HAP-1 (cell line): ENCODE measurements at regions not wholly inside any gene's neighbourhood (a gene's known extent, or its start where the extent isn't known, plus 50 kb on each side); places are given as distances from the start of the nearest gene placed in this dataset.

Experiments
- DNase-seq, 2 experiments: peaks; one replicate each; pipeline ENCODE4 v3.0.0-alpha.2; 2016 to 2020; ENCODE audit warnings: low spot score in 2 of 2
- H3K27me3 ChIP-seq: fragments of 250-450 bp; sonication (Bioruptor Pico); 2 replicates; pipeline ENCODE4 v1.5.1; 2020; ENCODE audit warnings: low read depth, mild to moderate bottlenecking, moderate library complexity
- H3K36me3 ChIP-seq: fragments of 250-450 bp; sonication (Bioruptor Pico); replicated peaks from 2 replicates; pipeline ENCODE4 v1.5.1; 2020; ENCODE audit warnings: mild to moderate bottlenecking
- H3K4me1 ChIP-seq: fragments of 250-450 bp; sonication (Bioruptor Pico); 2 replicates; pipeline ENCODE4 v1.5.1; 2020; ENCODE audit warnings: mild to moderate bottlenecking
- H3K4me3 ChIP-seq: fragments of 250-450 bp; sonication (Bioruptor Pico); 2 replicates; pipeline ENCODE4 v1.5.1; 2020; ENCODE audit warnings: mild to moderate bottlenecking, moderate library complexity
- H3K9me3 ChIP-seq: fragments of 250-450 bp; sonication (Bioruptor Pico); 2 replicates; pipeline ENCODE4 v1.5.1; 2020; ENCODE audit warnings: mild to moderate bottlenecking, moderate library complexity
- in situ Hi-C: fragments of 300-500 bp; cut with MboI; formaldehyde crosslinking; loops from 3 replicates; pipeline ENCODE4 v1.14.3; 2020; ENCODE audit warnings: low sequenced_read_pairs, inconsistent platforms, mixed read lengths

GRCh38 chrX:39020051-39020669 lies 218.9 kb downstream of the MID1IP1 start:
- Histone ChIP-seq H3K36me3 (no peaks in the 10 kb centered on the region), H3K4me1 (no peaks in the 10 kb centered on the region), H3K9me3 (no peaks in the 10 kb centered on the region), H3K27me3 (no peaks in the 10 kb centered on the region), H3K4me3 (no peak overlapping the region)
- in situ Hi-C loops = no loop called here
- no peak for DNase-seq

GRCh38 chrX:39022106-39022505 lies 220.8 kb downstream of the MID1IP1 start:
- DNase-seq = no peak
- Histone ChIP-seq H3K4me1 (no peaks in the 10 kb centered on the region), H3K27me3 (no peaks in the 10 kb centered on the region), H3K9me3 (no peaks in the 10 kb centered on the region), H3K36me3 (no peaks in the 10 kb centered on the region), H3K4me3 (no peak overlapping the region)
- in situ Hi-C loops = no loop called here

- H3K4me1 ChIP-seq = no peaks in the 10 kb centered on the region
- H3K27me3 ChIP-seq = no peaks in the 10 kb centered on the region
- no peaks in the 10 kb centered on the region for H3K9me3 ChIP-seq
- no peaks in the 10 kb centered on the region for H3K36me3 ChIP-seq
- DNase-seq = no peak
- in situ Hi-C loops = no loop called here
- H3K4me3 ChIP-seq = no peak overlapping the region
Observed at GRCh38 chrX:39029221-39029620, 228.0 kb downstream of the MID1IP1 start.

GRCh38 chrX:39030636-39031035 lies 229.4 kb downstream of the MID1IP1 start:
- no peaks in the 10 kb centered on the region for H3K27me3 ChIP-seq
- no peaks in the 10 kb centered on the region for H3K4me1 ChIP-seq
- in situ Hi-C loops = no loop called here
- no peaks in the 10 kb centered on the region for H3K9me3 ChIP-seq
- H3K4me3 ChIP-seq = no peak overlapping the region
- DNase-seq = no peak
- no peaks in the 10 kb centered on the region for H3K36me3 ChIP-seq

- Histone ChIP-seq H3K36me3 (no peaks in the 10 kb centered on the region), H3K9me3 (no peaks in the 10 kb centered on the region), H3K4me3 (no peak overlapping the region), H3K27me3 (no peaks in the 10 kb centered on the region), H3K4me1 (no peaks in the 10 kb centered on the region)
- in situ Hi-C loops = no loop called here
- DNase-seq = no peak
Observed at GRCh38 chrX:39039890-39040289, 238.6 kb downstream of the MID1IP1 start.

- Histone ChIP-seq H3K9me3 (no peaks in the 10 kb centered on the region), H3K36me3 (no peaks in the 10 kb centered on the region), H3K4me1 (no peaks in the 10 kb centered on the region), H3K4me3 (no peak overlapping the region), H3K27me3 (no peaks in the 10 kb centered on the region)
- in situ Hi-C loops = no loop called here
- no peak for DNase-seq
Observed at GRCh38 chrX:39043838-39044550, 242.7 kb downstream of the MID1IP1 start.

GRCh38 chrX:39047174-39047573 lies 245.9 kb downstream of the MID1IP1 start:
- in situ Hi-C loops = no loop called here
- H3K4me1 ChIP-seq = no peaks in the 10 kb centered on the region
- no peaks in the 10 kb centered on the region for H3K9me3 ChIP-seq
- no peak overlapping the region for H3K4me3 ChIP-seq
- H3K36me3 ChIP-seq = no peaks in the 10 kb centered on the region
- DNase-seq = no peak
- H3K27me3 ChIP-seq = no peaks in the 10 kb centered on the region

GRCh38 chrX:39049975-39050374 lies 248.7 kb downstream of the MID1IP1 start:
- no peaks in the 10 kb centered on the region for H3K4me1 ChIP-seq
- in situ Hi-C loops = no loop called here
- H3K4me3 ChIP-seq = no peak overlapping the region
- H3K27me3 ChIP-seq = no peaks in the 10 kb centered on the region
- no peaks in the 10 kb centered on the region for H3K9me3 ChIP-seq
- no peak for DNase-seq
- no peaks in the 10 kb centered on the region for H3K36me3 ChIP-seq

GRCh38 chrX:39050427-39050826 lies 249.2 kb downstream of the MID1IP1 start:
- H3K27me3 ChIP-seq = no peaks in the 10 kb centered on the region
- no peaks in the 10 kb centered on the region for H3K36me3 ChIP-seq
- no peak overlapping the region for H3K4me3 ChIP-seq
- in situ Hi-C loops = no loop called here
- H3K4me1 ChIP-seq = no peaks in the 10 kb centered on the region
- H3K9me3 ChIP-seq = no peaks in the 10 kb centered on the region
- no peak for DNase-seq

- in situ Hi-C loops = no loop called here
- no peak for DNase-seq
- Histone ChIP-seq H3K4me3 (no peak overlapping the region), H3K27me3 (no peaks in the 10 kb centered on the region), H3K36me3 (no peaks in the 10 kb centered on the region), H3K9me3 (no peaks in the 10 kb centered on the region), H3K4me1 (no peaks in the 10 kb centered on the region)
Observed at GRCh38 chrX:39052751-39053150, 251.5 kb downstream of the MID1IP1 start.

GRCh38 chrX:39058724-39059123 lies 257.5 kb downstream of the MID1IP1 start:
- Histone ChIP-seq H3K4me1 (no peaks in the 10 kb centered on the region), H3K9me3 (no peaks in the 10 kb centered on the region), H3K4me3 (no peak overlapping the region), H3K27me3 (no peaks in the 10 kb centered on the region), H3K36me3 (no peaks in the 10 kb centered on the region)
- no peak for DNase-seq
- in situ Hi-C loops = no loop called here

GRCh38 chrX:39059866-39060265 lies 258.6 kb downstream of the MID1IP1 start:
- no peaks in the 10 kb centered on the region for H3K4me1 ChIP-seq
- H3K4me3 ChIP-seq = no peak overlapping the region
- H3K9me3 ChIP-seq = no peaks in the 10 kb centered on the region
- in situ Hi-C loops = no loop called here
- H3K27me3 ChIP-seq = no peaks in the 10 kb centered on the region
- no peaks in the 10 kb centered on the region for H3K36me3 ChIP-seq
- no peak for DNase-seq

- Histone ChIP-seq H3K4me3 (no peak overlapping the region), H3K4me1 (no peaks in the 10 kb centered on the region), H3K36me3 (no peaks in the 10 kb centered on the region), H3K9me3 (no peaks in the 10 kb centered on the region), H3K27me3 (no peaks in the 10 kb centered on the region)
- no peak for DNase-seq
- in situ Hi-C loops = no loop called here
Observed at GRCh38 chrX:39063037-39063436, 261.8 kb downstream of the MID1IP1 start.

GRCh38 chrX:39063702-39064101 lies 262.4 kb downstream of the MID1IP1 start:
- in situ Hi-C loops = no loop called here
- Histone ChIP-seq H3K4me1 (no peaks in the 10 kb centered on the region), H3K27me3 (no peaks in the 10 kb centered on the region), H3K4me3 (no peak overlapping the region), H3K9me3 (no peaks in the 10 kb centered on the region), H3K36me3 (no peaks in the 10 kb centered on the region)
- DNase-seq = no peak
